SIG-M5 (cell line): ENCODE measurements at regions not wholly inside any gene's neighbourhood (a gene's known extent, or its start where the extent isn't known, plus 50 kb on each side); places are given as distances from the start of the nearest gene placed in this dataset.
"Not testable (repeated sequence)": the region's sequence is repeated elsewhere in the genome, so short reads cannot be mapped to it uniquely, and the experiment has no call there.

Source experiments
- DNase-seq: peaks from one replicate; lab custom pipeline; 2025; lab: John Stamatoyannopoulos, UW

- DNase-seq: no peak
These were observed 351.0 kb upstream of the NFIA start for GRCh38 chr1:60731321-60731720.

DNA sequence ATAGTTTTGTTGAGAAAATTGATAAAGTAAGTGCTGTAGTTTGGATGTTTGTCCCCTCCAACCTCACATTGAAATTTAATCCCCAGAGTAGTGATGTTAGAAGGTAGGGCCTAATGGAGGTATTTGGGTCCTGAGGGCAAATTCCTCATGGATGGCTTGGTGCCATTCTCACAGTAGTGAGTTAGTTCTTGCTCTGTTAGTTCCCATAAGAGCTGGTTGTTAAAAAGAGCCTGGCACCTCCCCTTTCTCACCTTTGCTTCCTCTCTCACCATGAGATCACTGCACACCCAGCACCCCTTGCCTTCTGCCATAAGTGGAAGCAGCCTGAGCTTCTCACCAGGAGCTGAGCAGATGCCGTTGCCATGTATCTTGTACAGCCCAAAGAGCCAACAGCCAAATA is 354.8 kb upstream of the NFIA start:
- no peak for DNase-seq

DNA sequence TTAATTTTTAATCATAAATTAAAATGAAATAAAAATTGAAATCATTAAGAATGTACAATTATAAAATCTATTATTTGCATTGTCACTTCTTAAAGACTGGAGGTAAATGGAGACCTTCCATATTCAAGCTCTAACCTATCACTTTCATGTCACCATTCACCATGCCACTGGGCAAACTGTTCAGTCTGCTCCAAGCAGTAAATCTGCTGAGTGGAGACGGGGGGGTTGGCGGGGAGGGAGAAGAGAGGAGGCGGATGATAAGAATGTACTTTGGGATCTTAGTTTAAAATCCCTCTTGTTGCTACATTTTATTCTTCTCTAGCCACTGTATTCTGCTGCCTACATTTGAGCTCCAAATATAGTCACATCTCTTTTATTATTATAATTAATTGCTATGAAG is 365.9 kb upstream of the NFIA start:
- no peak for DNase-seq

DNA sequence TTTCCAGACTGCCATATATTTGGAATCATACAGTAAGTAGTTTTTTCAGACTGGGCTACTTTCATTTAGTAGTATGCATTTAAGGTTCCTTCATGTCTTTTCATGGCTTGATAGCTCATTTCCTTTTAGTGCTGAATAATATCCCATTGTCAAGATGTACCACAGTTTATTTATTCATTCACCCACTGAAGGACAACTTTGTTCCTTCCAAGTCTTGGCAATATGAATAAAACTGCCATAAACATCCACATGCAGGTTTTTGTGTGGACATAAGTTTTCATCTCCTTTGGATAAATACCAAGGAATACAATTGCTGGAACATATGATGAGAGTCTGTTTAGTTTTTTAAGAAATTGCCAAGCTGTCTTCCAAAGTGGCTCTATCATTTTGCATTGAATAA is 366.4 kb upstream of the NFIA start:
- no peak for DNase-seq

- no peak for DNase-seq
These were observed 372.9 kb upstream of the NFIA start for GRCh38 chr1:60709426-60709825.

DNA sequence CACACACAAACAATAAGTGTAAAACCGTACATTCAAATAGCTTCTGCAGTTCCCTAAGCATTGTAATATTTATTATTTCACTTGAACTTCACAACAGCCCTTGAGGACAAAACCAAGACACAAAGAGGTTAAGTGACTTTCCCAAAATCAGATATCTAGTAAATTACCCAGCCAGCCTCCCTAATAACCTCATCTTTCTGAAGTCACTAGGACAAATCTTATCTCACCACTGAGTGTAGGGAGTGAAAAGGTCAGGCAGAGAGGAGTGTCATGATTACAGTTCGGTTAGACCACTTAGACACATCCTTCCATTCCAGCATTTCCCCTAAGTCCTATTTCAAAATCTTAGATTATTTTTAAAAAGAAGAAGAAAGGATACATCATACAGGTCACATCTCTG is 377.3 kb upstream of the NFIA start:
- DNase-seq: no peak

GRCh38 chr1:60703155-60703554 is 379.2 kb upstream of the NFIA start:
- no peak for DNase-seq

DNA sequence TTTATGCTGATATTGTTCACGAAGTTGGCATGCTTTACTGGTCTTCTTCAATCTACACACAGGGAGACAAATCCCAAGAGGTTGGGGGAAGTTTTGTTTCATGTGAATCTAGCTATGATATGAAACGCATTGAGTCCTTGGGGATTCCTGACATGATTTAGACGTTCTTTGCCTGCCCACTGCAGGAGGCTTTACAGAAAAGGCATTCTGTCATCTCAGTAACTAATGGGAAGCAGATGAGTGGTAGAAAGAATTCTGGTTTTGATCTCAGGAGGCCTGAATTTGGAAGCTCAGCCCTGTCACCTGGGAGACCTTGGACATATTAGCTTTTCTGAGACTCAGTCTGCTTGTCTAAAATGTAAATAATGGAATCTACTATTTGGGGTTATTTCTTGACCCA is 383.0 kb upstream of the NFIA start:
- DNase-seq: no peak

- no peak for DNase-seq
These were observed 385.0 kb upstream of the NFIA start for GRCh38 chr1:60697204-60697994.

GRCh38 chr1:60696512-60696911 is 385.8 kb upstream of the NFIA start:
- no peak for DNase-seq

- DNase-seq: no peak
These were observed 386.6 kb upstream of the NFIA start for GRCh38 chr1:60695716-60696171.

DNA sequence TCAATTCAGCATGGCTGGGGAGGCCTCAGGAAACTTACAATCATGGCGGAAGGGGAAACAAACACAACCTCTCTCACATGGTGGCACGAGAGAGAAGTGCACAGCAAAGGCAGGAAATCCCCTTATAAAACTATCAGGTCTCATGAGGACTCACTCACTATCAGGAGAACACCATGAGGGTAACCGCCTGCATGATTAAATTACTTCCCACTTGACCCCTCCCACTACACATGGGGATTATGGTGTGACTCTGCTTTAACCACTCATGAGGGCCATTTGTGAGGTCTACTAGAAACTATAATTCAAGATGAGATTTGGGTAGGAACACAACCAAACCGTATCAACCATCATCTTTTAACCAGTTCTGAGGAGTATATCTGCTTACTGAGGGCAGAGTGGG is 387.4 kb upstream of the NFIA start:
- no peak for DNase-seq

- no peak for DNase-seq
These were observed 390.3 kb upstream of the NFIA start for GRCh38 chr1:60692031-60692430.

DNA sequence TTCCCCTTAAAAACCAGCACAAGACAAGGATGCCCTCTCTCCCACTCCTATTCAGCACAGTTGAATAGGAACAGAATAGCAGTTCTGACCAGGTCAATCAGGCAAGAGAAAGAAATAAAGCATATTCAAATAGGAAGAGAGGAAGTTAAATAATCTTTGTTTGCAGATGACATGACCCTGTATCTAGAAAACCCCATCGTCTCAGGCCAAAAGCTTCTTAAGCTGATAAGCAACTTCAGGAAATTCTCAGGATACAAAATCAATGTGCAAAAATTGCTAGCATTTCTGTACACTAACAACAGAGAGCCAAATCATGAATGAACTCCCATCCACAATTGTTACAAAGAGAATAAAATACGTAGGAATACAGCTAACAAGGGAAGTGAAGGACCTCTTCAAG is 394.1 kb upstream of the NFIA start:
- DNase-seq: not testable (repeated sequence)

- no peak for DNase-seq
These were observed 401.1 kb upstream of the NFIA start for GRCh38 chr1:60681095-60681860.

- no peak for DNase-seq
These were observed 402.6 kb upstream of the NFIA start for GRCh38 chr1:60679524-60680375.

DNA sequence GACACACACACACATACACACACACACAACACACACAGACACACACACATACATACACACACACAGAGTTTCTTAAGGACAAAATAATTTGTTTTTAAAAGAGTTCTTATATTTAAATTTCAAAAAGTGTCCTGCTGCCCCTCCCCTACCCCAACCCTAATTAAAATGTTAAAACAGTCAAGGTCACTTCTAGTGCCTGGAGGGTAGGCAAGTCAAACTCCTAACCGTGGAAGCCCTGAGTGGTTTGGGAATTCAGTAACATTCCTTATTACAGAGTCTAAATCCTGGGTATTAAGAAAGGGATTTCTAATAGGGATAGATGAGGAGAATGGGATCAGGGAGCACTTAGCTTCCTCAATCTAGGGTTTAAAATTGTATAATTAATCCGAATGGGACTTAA is 403.6 kb upstream of the NFIA start:
- no peak for DNase-seq

- DNase-seq: no peak
These were observed 404.0 kb upstream of the NFIA start for GRCh38 chr1:60678391-60678790.

- no peak for DNase-seq
These were observed 409.9 kb upstream of the NFIA start for GRCh38 chr1:60672449-60672848.

GRCh38 chr1:60670302-60670701 is 412.1 kb upstream of the NFIA start:
- DNase-seq: no peak

GRCh38 chr1:60668585-60668984 is 413.8 kb upstream of the NFIA start:
- DNase-seq: no peak

DNA sequence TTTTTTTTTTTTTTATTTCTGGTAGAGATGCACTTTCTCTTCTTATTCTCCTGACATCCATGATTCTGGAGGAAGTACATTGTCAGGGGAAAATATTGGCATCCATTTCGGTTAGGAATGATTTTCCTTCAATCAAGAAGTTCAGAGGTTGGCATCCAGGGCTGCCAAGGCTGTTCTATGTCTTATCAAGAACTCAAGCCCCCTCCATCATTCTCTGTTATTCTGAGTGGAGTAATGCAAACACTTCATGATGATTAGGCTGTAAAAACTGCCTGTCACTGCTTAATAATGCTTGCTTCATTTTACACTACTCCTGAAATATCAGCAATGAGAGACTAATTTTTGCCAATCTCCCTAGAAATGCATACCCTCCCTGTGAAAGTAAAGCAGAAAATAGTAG is 417.1 kb upstream of the NFIA start:
- no peak for DNase-seq
